HG03565 (cell line): ENCODE measurements at regions not wholly inside any gene's neighbourhood (a gene's known extent, or its start where the extent isn't known, plus 50 kb on each side); places are given as distances from the start of the nearest gene placed in this dataset.

ENCODE experiments used
- ATAC-seq: cut with Tn5 transposase; IDR thresholded peaks from one replicate; pipeline ENCODE4 v1.9.1; 2021; ENCODE audit warnings: mild to moderate bottlenecking, moderate library complexity; ENCODE audit not compliant: unreplicated experiment

DNA sequence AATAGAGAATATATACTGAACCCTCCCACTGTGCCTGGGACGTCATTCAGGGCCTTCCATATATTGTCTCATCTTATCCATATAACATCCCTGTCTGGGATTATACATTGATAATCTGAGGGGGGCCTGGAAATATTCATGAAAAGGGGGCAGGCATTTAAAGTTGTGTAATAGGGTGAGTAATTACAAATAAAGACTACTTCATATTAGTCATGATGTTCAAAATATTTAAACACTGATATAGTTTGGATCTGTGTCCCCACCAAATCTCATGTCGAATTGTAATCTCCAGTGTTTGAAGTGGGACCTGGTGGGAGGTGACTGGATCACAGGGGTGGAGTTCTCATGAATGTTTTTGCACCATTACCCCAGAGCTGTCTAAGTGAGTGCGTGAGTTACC, 97.8 kb downstream of the AQP9 start:
- no peak for ATAC-seq

DNA sequence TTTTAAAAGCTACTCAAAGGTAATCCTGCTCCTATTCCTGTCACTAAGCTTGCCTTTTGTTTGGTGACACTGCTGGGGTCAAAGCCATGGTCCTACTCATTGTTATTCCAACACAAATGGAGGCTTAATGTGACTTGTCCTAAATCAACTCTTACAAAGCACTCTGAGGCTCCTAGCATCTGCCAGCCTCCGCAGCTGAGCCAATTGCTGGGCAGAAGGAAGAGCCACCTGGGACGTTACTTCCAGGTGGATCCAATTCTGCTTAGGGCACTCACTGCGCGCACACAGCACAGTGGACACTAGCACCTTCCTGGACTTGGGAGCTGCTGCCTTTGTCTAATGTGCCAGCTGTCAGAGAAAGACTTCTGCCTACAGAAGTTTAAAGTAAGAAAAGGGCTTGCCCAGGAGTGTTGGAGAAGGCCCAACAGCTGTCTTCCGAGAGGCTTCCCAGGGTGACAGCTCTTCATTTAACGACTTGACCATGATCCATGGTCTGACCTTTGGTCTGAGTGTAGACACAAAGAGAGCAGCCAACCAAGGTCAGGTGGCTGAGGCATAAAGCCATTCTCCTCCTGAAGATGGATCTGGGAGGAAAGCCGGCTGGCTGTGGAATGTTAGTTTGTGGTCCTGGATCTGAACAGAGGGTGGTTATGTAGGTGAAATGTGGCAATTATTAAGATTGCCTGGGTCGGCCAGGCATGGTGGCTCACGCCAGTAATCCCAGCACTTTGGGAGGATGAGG, 102.2 kb downstream of the AQP9 start:
- no peak for ATAC-seq

DNA sequence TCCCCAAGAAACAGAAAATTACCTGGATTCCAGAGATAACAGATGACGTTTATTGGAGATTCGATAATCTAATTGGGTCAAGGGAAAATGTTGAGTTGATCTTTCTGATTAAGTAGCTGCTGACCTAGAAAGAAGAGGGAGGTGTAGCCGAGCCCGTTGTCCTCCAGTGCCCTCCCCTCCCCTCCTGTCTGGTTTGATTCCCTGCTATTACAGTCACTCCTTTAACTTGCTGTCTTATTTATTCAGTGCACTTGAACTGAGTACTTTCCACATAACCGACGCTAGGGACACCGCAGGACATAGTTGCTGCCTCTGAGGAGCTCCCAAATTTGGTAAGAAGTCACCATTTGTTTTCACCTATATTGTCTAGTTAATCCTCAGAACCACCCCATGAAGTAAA, 103.7 kb downstream of the AQP9 start:
- no peak for ATAC-seq

GRCh38 chr15:58243070-58243469, 104.9 kb downstream of the AQP9 start:
- ATAC-seq, result no peak

DNA sequence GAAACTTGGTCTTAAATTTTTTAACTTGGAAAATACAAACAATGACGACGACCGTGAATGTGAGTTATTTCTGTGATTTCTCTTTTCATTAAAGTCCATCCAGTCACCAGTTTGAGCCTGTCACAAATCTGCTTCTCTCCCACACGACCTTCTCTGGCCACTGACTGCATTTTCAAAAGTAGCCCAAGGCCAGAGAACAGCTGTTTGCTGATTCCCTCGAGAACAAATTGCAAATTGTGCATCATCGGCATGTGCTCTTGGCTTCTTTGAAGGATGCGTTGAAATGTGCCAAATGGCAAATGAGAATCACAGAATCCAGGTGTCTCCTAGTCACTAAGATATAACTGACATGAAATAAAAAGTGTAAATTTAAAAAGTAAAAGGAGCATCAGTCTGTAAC, 106.4 kb downstream of the AQP9 start:
- no peak for ATAC-seq

- no peak for ATAC-seq
These were observed 107.9 kb downstream of the AQP9 start for GRCh38 chr15:58246041-58246440.

- ATAC-seq, result no peak
These were observed 110.0 kb downstream of the AQP9 start for GRCh38 chr15:58247855-58248842.

GRCh38 chr15:58249646-58250312, 111.6 kb downstream of the AQP9 start:
- no peak for ATAC-seq

DNA sequence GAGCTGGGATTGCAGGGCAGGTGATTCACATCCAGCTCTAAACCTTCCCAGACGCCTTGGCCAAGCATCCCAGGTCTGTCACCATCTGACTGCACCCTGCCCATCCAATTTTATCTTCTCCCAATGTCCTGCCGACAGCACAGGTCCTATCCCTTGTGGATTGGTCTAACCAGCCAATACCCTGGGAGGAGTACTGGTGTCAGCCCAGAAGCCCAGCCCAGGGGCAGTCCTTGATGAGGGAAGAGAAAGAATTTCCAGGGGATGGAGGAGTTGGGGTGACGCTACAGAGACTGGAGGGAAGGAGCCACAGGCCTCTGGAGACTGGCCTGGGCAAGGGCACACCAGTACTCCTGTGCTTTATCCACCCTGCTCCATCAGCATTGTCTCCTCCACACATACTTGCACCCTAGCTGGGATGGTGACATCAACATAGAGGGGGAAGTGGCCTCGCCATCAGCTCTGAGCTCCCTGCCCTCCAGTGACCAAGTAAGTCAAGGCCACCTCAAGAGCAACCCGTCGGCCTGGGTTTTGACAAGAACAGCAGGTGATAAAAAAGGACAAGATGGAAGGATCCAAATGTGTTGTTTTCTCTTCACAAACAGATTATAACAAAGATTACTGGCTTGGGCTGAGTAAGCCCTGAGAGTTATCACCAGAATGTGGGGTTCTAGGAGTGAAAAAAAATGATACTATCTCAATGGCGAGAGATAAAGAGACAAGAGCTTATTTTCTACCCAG, 114.6 kb downstream of the AQP9 start:
- no peak for ATAC-seq

- no peak for ATAC-seq
These were observed 119.7 kb downstream of the AQP9 start for GRCh38 chr15:58257776-58258325.

DNA sequence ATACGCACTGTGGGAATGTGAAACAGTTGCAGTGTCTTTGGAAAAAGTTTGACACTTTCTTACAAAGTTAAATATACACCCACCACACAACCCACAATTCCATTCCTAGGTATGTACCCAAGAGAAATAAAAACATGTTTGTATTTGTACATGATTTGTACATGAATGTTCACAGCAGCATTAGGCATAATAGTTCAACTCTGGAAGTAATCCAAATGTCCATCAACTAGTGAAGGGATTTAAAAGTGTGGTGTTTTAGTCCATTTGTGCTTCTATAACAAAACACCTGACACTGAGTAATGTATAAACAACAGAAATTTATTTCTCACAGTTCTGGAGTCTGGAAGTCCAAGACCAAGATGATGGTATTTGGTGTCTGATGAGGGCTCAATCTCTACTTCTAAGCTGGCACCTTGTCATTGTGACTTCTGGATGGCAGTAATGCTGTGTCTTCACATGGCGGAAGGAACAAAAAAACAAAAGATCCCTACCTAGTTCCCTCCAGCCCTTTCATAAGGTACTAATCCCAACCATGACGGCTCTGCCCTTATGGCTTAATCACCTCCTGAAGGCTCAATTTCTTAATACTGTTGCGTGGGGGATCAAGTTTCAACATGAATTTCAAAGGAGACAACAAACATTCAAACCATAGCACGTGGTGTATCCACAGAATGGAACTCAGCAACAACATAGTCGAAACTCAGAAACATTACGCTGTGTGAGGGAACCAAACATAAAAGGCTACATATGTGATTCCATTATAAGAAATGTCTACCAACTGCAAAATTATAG, 120.5 kb downstream of the AQP9 start:
- no peak for ATAC-seq

DNA sequence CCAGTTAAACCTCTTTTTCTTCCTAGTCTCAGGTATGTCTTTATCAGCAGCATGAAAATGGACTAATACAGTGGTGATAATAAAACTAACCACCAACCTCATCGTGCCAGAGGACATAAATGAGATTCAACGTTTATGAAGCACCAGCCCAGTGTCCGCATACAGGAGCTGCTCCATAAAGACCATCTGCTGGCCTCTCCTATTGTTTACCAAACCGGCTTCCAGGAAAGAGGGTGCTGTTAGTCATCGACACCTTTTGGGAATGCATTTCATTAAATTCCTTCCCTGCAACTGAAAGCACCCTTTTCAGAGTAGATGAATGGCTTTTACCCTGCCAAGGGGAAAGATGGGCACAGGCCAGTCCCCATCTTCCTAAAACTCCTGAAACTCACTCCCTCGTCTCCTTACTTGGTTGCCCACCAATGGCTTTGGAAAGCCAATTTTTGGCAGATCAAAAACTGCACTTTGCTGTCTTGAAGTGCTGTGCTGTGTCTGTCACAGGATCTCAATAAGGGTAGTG, 122.1 kb downstream of the AQP9 start:
- ATAC-seq, result no peak

DNA sequence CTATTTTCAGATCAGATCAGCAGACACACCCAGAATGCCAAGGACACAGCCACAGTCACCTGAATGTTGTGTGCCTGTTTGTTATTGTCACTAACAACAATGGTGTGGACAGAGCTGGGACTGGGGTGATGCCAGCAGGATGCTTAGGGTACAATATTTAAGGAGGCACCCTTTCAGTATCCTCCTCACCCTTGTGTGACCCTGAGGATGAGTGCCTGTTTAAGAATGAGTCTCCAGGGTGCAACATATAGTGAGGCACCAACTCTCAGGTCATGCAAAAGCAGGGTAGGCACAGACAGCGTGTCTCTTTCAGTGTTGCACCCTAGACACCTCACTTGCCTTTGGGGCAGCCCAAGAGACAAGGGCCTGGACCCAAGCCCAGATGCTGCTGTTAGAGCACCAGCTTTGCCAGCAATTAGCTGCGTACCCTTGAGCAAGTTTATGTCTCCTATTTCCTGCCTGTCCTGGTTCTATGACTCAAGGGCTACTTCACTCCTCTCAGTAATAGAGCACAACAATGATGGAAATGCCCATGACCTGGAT, 122.6 kb downstream of the AQP9 start:
- no peak for ATAC-seq

DNA sequence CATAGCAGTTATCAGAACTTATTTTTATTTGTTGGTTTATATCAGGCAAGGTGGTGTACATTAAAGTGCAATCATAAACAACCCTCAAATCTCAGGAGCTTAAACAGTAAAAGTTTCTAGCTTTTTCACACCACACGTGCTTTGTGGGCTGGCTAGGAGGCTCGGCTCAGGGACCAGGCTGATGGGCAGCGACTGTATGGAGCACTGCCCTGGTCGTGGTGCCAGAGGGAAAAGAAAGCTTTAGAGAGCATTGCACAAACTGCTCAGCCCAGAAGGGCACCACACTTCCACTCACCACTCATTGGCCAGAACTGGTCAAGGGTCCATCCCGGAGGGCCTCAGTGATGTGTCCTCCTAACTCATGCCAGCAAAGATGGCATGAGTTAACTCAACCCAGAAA, 123.2 kb downstream of the AQP9 start:
- ATAC-seq, result no peak

DNA sequence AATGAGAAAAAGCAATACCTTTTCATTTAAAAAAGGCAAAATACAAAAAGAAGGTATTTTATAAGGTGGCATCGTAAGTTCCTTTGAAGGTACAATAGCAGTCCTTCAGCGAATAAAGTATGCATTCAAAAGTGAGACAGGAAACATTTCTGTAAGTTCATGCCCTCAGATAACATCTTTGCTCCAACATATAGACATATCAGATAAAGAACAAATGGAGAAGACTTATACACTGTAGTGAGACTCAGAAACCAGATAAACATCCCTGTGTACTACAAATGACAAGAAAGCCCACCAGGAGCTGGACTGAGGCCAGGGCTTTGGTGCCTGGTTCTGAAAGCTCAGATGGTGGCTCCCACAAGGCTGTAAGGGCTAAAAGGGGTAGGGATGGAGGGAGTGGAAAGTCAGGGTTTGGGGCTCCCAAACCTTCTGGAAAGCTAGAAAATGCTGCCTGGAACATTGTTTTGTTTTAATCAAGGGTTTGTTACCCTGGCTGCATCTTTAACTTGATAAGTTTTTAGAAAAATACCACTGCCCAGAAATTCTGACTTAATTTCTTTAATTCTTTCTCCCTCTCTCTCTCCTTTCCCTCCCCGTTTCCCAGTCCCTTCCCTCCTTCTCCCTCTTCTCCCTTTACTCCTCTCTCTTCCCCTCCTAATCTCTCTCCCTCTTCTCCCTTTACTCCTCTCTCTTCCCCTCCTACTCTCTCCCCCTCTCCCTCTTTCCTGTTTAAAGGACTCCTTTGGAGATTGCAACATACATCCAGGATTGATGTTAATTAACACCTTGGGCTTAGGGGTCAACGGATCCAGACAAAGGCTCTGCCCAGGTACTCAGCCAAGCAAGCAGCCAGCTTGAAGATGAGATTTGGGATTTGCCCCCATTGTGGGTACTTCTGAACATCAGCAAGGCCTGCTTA, 126.1 kb downstream of the AQP9 start:
- no peak for ATAC-seq

DNA sequence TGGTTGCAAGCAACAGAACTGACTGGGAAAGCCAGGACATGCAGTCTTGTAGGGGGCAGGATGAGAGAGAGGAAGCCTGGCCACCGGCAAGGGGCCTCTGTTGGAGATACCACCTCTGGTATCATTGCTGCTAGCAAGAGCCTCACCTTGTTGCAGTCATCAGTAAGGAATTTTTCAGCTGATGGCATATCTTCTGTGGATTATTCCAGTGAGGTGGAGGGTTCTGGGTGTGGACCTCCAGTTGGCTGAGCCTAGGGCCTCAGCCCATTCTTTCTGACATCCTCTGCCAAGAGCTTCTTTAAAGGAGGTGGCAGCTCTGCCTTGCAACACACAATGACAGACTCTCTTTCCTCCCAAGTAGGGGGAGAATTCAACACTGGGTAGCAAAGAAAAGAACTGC, 128.9 kb downstream of the AQP9 start:
- no peak for ATAC-seq

- no peak for ATAC-seq
These were observed 130.6 kb downstream of the AQP9 start for GRCh38 chr15:58268746-58269267.
